HG03196 (cell line): ENCODE measurements at regions not wholly inside any gene's neighbourhood (a gene's known extent, or its start where the extent isn't known, plus 50 kb on each side); places are given as distances from the start of the nearest gene placed in this dataset.

Experiments used
- ATAC-seq: cut with Tn5 transposase; IDR thresholded peaks from one replicate; pipeline ENCODE4 v1.9.1; 2021; ENCODE audit not compliant: unreplicated experiment

DNA sequence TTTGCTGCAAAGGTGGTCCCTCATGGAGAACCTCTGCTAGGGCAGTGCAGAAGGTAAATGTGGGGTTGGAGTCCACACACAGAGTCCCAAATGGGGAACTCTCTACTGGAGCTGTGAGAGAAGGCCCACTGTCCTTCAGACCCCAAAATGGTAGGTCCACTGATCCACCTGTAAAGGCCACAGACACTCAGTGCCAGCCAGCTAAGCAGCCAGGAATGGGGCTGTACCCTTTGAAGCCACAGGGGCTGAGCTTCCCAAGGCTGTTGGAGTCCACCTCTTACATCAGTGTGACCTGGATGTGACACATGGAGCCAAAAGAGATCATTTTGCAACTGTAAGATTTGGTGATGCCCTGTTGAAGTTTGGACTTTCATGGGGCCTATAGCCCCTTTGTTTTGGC is 252.4 kb upstream of the GULP1 start:
- no peak for ATAC-seq

- ATAC-seq: no peak
These were observed 249.3 kb upstream of the GULP1 start for GRCh38 chr2:188042412-188042811.

DNA sequence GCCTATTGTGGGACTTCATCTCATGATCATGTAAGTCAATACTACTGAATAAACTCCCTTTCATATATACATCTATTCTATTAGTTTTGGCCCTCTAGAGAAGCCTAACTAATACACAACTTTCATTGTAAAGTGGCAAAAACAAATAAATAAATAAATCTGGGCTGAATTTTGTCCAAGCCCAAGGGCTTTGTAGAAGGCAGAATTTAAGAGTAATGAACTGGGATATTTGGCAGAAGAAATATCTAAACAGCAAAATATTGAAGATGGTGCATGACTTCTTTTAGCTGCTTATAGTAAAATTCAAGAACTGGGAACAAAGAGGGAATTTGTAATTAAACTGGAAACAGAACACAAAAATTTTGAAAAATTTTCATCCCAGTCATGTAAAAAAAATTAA is 246.7 kb upstream of the GULP1 start:
- no peak for ATAC-seq

DNA sequence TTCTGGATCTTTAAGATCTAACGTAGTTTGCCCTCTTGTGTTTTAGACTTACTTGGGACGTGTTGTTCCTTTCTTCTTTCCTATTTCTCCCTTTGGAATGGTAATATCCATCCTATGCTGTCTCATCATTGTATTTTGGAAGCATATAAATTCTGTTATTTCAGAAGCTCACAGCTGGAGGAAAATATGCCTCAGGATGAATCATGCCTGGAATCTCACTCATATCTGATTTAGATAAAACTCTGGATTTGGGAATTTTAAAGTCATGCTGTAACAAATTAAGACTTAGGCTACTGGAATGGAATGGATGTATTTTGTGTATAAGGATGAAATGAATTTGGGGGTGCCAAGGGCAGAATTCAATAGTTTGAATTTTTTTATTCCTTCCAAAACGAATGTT is 245.2 kb upstream of the GULP1 start:
- no peak for ATAC-seq

- ATAC-seq: no peak
These were observed 243.9 kb upstream of the GULP1 start for GRCh38 chr2:188047735-188048134.

GRCh38 chr2:188050726-188051125 is 240.9 kb upstream of the GULP1 start:
- ATAC-seq: no peak

DNA sequence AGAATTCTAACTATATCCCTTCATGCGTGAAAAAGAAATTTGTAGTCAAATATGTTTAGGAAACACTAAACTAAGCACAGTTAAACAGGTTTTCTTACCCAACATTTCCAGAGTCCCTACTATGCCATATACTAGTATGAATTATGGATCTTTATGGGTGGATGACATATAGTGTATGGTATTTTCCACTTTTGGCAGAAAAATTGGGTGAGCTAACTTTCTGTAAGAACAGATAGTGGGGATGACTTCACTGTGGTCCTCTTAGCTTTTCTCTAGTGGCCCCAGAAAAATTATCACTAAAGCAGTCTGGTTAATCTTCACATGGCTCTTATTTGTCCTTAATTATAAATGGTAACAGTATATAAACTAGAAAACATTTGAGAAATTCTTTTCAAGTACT is 240.0 kb upstream of the GULP1 start:
- no peak for ATAC-seq

DNA sequence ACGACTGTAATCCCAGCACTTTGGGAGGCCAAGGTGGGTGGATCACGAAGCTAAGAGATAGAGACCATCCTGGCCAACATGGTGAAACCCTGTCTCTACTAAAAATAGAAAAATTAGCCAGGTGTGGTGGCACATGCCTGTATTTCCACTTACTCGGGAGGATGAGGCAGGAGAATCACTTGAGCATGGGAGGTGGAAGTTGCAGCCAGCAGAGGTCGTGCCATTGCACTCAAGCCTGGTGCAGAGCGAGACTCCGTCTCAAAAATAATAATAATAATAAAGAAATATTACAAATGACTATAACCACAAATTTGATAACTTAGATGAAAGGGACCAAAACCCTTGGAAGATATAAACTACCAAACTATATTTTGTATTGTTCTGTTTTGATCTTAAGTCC is 226.3 kb upstream of the GULP1 start:
- no peak for ATAC-seq

DNA sequence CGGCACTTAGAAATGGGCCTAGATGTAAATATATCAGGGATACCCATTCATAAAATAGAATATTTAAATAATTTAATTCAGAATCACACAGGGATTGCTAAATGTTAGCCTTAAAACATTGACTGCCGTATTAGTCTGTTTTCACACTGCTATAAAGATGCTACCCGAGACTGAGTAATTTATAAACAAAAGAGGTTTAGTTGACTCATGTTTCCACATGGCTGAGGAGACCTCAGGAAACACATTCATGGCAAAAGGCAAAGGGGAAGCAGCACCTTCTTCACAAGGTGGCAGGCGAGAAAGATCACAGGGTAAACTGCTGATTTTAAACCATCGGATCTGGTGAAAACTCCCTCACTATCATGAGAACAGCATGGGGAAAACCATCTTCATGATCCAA is 223.6 kb upstream of the GULP1 start:
- ATAC-seq: no peak

GRCh38 chr2:188076149-188077056 is 215.3 kb upstream of the GULP1 start:
- no peak for ATAC-seq

GRCh38 chr2:188077757-188078156 is 213.9 kb upstream of the GULP1 start:
- ATAC-seq: no peak

DNA sequence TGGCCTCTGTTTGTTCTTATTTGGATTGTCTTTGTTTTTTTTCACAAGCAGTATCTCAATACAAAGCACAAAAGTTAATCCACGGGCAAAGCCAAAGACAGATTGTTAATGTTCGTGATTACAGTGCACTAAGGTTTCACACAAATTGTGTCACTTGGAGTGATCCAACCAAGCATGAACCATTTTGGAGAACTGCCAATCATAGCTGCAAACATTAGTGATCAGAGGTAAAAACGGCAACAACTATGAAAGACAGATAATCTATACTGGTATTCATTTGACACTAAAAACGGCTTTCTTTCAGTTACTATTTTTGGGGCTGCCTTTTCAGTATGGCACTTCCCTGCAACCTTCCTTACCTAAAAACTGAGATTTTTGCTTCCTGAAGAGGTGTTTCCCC is 213.1 kb upstream of the GULP1 start:
- ATAC-seq: no peak

GRCh38 chr2:188079196-188079595 is 212.5 kb upstream of the GULP1 start:
- ATAC-seq: no peak

DNA sequence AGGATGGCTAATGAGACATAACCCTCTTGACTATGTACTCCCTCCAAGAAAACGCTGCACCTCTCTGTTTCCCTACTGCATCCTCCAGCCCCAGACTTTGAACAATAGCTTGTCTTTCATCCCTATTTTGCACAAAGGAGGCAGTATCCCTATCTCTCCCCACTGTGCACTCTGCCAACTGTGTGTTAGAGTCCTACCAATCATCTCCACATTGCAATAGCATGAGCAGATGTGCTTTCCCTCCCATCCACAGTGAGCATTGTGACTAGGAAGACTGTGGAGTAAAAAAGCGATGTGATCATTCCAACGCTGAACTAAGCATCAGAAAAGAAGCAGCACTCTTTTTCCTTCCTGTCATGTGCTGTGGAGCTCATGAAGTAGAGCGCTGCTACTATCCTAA is 206.3 kb upstream of the GULP1 start:
- ATAC-seq: no peak

DNA sequence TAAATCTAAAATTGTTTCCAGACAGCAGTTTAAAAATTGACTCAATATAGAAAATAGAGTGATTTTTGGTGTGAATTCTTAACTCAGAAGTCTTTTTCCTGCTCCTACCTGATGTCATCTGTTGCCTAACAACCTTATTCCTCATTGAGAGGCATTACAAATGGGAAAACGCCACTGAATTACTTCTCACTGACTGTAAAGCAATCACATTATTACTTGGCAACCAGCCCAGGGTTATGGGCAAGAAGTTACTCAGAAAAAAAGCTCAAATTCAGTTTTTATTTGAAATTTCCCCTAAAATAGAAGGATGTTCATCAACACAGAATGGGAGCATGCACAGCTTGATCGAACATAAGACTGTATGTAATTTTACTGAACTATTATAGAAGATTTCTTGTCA is 201.8 kb upstream of the GULP1 start:
- no peak for ATAC-seq

DNA sequence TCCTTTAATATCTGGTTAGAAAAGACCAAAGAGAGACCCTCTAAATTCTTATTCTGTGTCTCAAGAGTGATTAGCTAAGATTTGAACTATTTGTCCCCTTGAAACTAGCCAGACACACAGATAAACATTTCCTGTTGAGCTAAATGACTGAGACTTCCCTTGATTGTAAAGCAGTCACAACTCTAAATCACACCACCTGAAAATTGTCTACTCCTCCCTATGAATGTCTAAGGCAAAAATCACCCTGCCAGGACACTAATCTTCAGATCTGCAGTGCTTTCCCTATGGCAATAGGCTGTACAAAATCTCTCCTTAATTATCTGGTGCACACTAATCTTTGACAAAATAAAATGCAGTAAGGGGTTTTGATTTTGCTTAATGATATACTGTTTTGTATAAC is 200.5 kb upstream of the GULP1 start:
- ATAC-seq: no peak

GRCh38 chr2:188092734-188093133 is 198.9 kb upstream of the GULP1 start:
- no peak for ATAC-seq

- no peak for ATAC-seq
These were observed 194.8 kb upstream of the GULP1 start for GRCh38 chr2:188096910-188097309.

DNA sequence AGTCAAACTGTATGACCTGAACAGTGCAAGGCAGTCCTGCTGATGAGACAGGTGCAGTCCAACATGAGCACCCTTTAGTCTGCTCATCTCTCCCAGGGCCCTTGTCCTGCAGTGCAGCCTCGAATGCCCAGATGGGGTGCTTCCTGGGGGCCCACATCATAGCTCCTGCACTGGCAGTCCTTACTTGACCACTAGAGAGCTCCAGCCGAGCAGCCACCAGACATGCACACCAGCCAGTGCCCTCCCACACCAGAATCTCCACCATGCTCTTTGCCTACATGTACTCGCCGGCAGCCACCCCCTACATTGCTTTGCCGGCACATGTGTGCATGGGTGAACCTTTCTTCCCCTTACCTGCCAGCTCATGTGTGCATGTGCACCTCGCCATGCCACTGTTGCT is 188.8 kb upstream of the GULP1 start:
- no peak for ATAC-seq

- ATAC-seq: no peak
These were observed 177.7 kb upstream of the GULP1 start for GRCh38 chr2:188114014-188114413.

- ATAC-seq: no peak
These were observed 174.0 kb upstream of the GULP1 start for GRCh38 chr2:188117706-188118105.

DNA sequence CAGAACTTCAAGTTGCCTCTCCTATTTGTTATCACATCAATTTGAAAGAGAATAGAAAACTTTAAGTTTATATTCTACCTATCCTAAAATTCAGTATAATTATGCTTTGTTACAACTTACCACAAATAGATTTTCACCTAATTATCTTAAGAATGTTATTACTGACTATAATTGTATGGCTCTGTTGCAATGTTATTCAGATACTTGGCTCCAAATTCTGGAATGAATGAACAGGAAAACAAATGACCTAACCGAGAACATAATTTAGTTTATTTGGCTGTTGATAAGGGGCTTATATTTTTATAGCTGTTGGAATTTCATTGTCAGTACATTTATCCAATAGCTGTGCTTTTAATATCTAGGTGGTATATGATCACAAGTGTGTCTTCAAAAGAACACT is 173.2 kb upstream of the GULP1 start:
- no peak for ATAC-seq
